AG09319 (cell line): ENCODE measurements at regions not wholly inside any gene's neighbourhood (a gene's known extent, or its start where the extent isn't known, plus 50 kb on each side); places are given as distances from the start of the nearest gene placed in this dataset.

Experiments used
- DNase-seq: peaks from one replicate; pipeline ENCODE4 v3.0.0-alpha.2; 2010; ENCODE audit warnings: low read depth; ENCODE audit errors: extremely low read depth
- CTCF ChIP-seq: IDR thresholded peaks from 2 replicates; pipeline ENCODE4 v1.5.1; 2011; ENCODE audit warnings: low read depth, mild to moderate bottlenecking, inconsistent platforms, low read length, moderate library complexity

DNA sequence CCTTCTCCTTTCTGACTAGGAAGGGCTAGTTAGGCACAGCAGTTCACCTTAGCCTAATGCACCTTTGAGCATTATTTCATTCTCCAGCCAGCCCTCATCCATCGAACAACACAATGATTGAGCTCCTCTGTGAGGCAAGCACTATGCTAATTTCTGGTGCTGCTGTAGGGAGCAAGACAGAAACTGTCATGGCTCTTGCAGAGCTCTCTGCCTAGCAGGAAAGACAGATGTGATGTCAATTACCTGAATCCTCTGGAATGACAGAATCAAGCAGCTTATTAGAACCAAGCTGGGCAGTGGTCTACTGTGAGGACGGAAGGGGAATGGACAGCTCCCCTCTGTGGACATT is 256.1 kb upstream of the NOCT start:
- DNase-seq, result no peak
- no peak for TF ChIP-seq CTCF

- TF ChIP-seq CTCF, result no peak
- DNase-seq, result no peak
These were observed 256.6 kb upstream of the NOCT start for GRCh38 chr4:138758876-138759553.

GRCh38 chr4:138758196-138758595 is 257.4 kb upstream of the NOCT start:
- no peak for TF ChIP-seq CTCF
- DNase-seq, result no peak

- TF ChIP-seq CTCF, result no peak
- no peak for DNase-seq
These were observed 258.1 kb upstream of the NOCT start for GRCh38 chr4:138757432-138757831.

- no peak for TF ChIP-seq CTCF
These were observed 259.1 kb upstream of the NOCT start for GRCh38 chr4:138756519-138756918.

GRCh38 chr4:138751309-138751708 is 264.3 kb upstream of the NOCT start:
- no peak for TF ChIP-seq CTCF
- no peak for DNase-seq

More at GRCh38 chr4:138756519-138756918, 259.1 kb upstream of the NOCT start:
- DNase-seq, result no peak

- no peak for TF ChIP-seq CTCF
- no peak for DNase-seq
These were observed 266.3 kb upstream of the NOCT start for GRCh38 chr4:138749303-138749702.
